Tibial artery (tissue), 4 donors: ENCODE measurements at regions not wholly inside any gene's neighbourhood (a gene's known extent, or its start where the extent isn't known, plus 50 kb on each side); places are given as distances from the start of the nearest gene placed in this dataset.

Experiments used
- DNase-seq, 2 donors: peaks; one replicate each; pipeline ENCODE4 v3.0.0-alpha.2; 2019
- H3K27ac ChIP-seq, 2 donors: fragments of 200-600 bp; sonication (generic) in 1 of 2; 1 replicate in 1 of 2; 2 replicates in 1 of 2; pipeline ENCODE4 v1.5.1; 2018 to 2019; ENCODE audit warnings: mild to moderate bottlenecking in 1 of 2
- H3K27me3 ChIP-seq, 2 donors: fragments of 200-600 bp; sonication (generic) in 1 of 2; one replicate each; pipeline versions ENCODE4 v1.5.1 to v1.6.0; 2016 to 2019
- H3K36me3 ChIP-seq, 3 donors: fragments of 200-600 bp; sonication (generic) in 2 of 3; one replicate each; pipeline ENCODE4 v1.5.1; 2016 to 2019; ENCODE audit warnings: mild to moderate bottlenecking in 2 of 3
- H3K4me1 ChIP-seq, 4 donors: fragments of 200-600 bp; sonication (generic) in 2 of 4; 1 replicate in 3 of 4; 2 replicates in 1 of 4; pipeline ENCODE4 v1.5.1; 2016 to 2019
- H3K4me3 ChIP-seq, 2 donors: fragments of 200-600 bp; sonication (generic) in 1 of 2; 1 replicate in 1 of 2; 2 replicates in 1 of 2; pipeline ENCODE4 v1.5.1; 2018 to 2019; ENCODE audit warnings: mild to moderate bottlenecking in 2 of 2
- H3K9me3 ChIP-seq, 3 donors: fragments of 200-600 bp; sonication (generic) in 1 of 3; one replicate each; pipeline ENCODE4 v1.5.1; 2016 to 2019
- CTCF ChIP-seq, 2 experiments: fragments of 200-600 bp in 1 of 2; fragments of 450-650 bp in 1 of 2; IDR thresholded peaks; one replicate each; pipeline ENCODE4 v1.5.1; 2017 to 2019; ENCODE audit warnings: antibody characterized with exemption in 2 of 2, mild to moderate bottlenecking in 1 of 2, moderate library complexity in 1 of 2
- intact Hi-C: fragments of 100-400 bp; cut with DNase I; formaldehyde crosslinking; loops from one replicate; pipeline ENCODE4 v1.15.0; 2023; ENCODE audit warnings: low total_unique reads

DNA sequence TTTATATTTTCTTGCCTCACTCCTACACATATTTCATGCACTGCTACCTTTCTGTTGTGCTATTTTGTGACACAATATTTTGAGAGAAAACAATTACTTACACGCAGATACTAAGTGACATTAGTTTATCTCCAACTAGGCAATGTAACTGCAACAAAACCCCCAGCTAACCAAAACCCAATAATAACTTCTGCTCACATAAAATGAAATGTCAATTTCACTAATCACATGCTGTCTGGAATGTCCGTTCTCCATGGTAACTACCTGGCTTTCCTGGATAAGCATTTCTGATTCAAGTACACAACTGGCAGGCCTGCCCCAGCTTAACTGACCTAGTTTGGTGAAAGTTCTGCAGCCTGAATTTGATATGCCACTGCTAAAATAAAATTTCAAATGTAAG lies 313.5 kb downstream of the TMA16 start:
- Histone ChIP-seq H3K9me3 (no peaks in the 10 kb centered on the region), H3K27ac (no peak overlapping the region), H3K27me3 (no peaks in the 10 kb centered on the region), H3K4me3 (no peak overlapping the region), H3K4me1 (no peaks in the 10 kb centered on the region), H3K36me3 (no peaks in the 10 kb centered on the region)
- intact Hi-C loops, result no loop called here
- TF ChIP-seq CTCF (IDR thresholded peaks at IDR 0.05), result no peak
- no peak for DNase-seq

- no peaks in the 10 kb centered on the region for H3K9me3 ChIP-seq
- no peaks in the 10 kb centered on the region for H3K4me1 ChIP-seq
- no peaks in the 10 kb centered on the region for H3K27me3 ChIP-seq
- no peak for TF ChIP-seq CTCF (IDR thresholded peaks at IDR 0.05)
- DNase-seq, result no peak
- no peak overlapping the region for H3K4me3 ChIP-seq
- H3K27ac ChIP-seq, result no peak overlapping the region
- H3K36me3 ChIP-seq, result no peaks in the 10 kb centered on the region
- intact Hi-C loops, result no loop called here
Measured at GRCh38 chr4:163810755-163811154, 316.3 kb downstream of the TMA16 start.

DNA sequence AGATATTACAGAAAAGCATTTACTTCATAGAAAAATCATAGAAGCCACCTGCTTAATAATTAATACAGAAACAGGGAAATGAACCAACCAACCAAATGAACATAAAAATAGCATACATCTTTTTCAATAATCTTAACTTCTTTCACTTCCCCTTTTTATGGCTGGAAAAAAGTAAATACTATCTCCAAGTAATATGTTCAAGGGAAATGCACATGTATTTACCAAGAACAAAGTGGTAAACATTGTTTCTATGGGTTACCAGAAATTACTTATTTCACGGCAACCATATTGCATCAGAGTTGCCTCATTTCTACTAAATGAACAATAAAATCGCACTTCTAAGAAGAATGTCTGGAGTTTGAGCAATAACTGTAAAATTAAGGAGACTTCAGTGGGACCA lies 321.3 kb downstream of the TMA16 start:
- Histone ChIP-seq H3K4me3 (no peak overlapping the region), H3K4me1 (no peaks in the 10 kb centered on the region), H3K27me3 (no peaks in the 10 kb centered on the region), H3K36me3 (no peaks in the 10 kb centered on the region), H3K9me3 (no peaks in the 10 kb centered on the region), H3K27ac (no peak overlapping the region)
- DNase-seq, result no peak
- intact Hi-C loops, result no loop called here
- TF ChIP-seq CTCF (IDR thresholded peaks at IDR 0.05), result no peak

DNA sequence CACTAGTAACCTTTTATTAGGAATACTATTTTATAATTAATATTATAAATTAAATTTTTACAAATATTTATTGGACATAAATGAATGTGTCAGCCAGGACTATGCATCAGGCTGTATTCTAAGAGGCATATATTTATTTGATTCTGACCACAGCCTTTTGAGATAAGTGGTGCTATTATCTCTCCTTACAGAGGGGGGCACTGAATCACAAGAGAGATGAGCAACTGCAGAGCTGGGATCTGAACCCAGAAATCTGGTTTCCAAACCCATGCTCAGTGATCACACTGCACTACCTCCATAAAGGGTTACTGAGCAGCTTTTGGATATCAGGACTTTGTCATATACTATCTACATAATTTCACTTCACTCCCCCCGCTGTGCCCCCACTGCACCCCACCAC lies 322.0 kb downstream of the TMA16 start:
- H3K9me3 ChIP-seq, result no peaks in the 10 kb centered on the region
- intact Hi-C loops, result no loop called here
- TF ChIP-seq CTCF (IDR thresholded peaks at IDR 0.05), result no peak
- H3K4me3 ChIP-seq, result no peak overlapping the region
- no peaks in the 10 kb centered on the region for H3K27me3 ChIP-seq
- DNase-seq, result no peak
- no peaks in the 10 kb centered on the region for H3K36me3 ChIP-seq
- H3K27ac ChIP-seq, result no peak overlapping the region
- no peaks in the 10 kb centered on the region for H3K4me1 ChIP-seq

GRCh38 chr4:163818673-163819072 lies 324.2 kb downstream of the TMA16 start:
- Histone ChIP-seq H3K36me3 (no peaks in the 10 kb centered on the region), H3K4me3 (no peak overlapping the region), H3K27ac (no peak overlapping the region), H3K4me1 (no peaks in the 10 kb centered on the region), H3K9me3 (no peaks in the 10 kb centered on the region), H3K27me3 (no peaks in the 10 kb centered on the region)
- intact Hi-C loops, result no loop called here
- TF ChIP-seq CTCF (IDR thresholded peaks at IDR 0.05), result no peak
- DNase-seq, result no peak

GRCh38 chr4:163833669-163834068 lies 339.2 kb downstream of the TMA16 start:
- intact Hi-C loops, result no loop called here
- no peak for DNase-seq
- Histone ChIP-seq H3K27ac (no peak overlapping the region), H3K4me1 (no peaks in the 10 kb centered on the region), H3K36me3 (no peaks in the 10 kb centered on the region), H3K27me3 (no peaks in the 10 kb centered on the region), H3K4me3 (no peak overlapping the region), H3K9me3 (no peaks in the 10 kb centered on the region)
- TF ChIP-seq CTCF (IDR thresholded peaks at IDR 0.05), result no peak
